ENCODE measurements at regions not wholly inside any gene's neighbourhood (a gene's known extent, or its start where the extent isn't known, plus 50 kb on each side); places are given as distances from the start of the nearest gene placed in this dataset.
"Not testable (repeated sequence)": the region's sequence is repeated elsewhere in the genome, so short reads cannot be mapped to it uniquely, and the experiment has no call there.

DNA sequence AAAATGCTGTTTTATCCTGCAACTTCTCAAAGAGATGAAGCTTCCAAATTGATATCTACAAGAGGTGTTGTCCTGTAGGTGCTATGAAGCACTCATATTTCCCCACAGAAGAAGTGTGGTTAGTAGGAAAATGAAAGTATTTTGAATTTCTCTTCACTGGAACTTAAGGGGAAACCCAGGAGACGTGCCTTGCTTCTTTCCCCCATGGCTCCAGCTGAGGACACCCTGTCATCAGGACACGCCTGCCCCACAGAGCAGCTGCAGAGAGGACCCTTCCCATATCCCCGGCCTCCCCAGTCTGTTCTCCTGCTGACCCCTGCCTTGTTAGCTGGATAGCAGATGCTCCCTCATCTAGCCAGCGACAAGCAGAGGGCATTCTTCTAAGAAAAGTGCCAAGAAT lies 371.3 kb downstream of the COG6 start:
- in situ Hi-C loops (cut with HindIII; ENCODE audit: low sequenced_read_pairs), result loop anchor here (10.0 kb wide), 1 partner anchor 238 kb away; no protein-coding TSS in a partner anchor

- in situ Hi-C loops (cut with HindIII; ENCODE audit: low sequenced_read_pairs), result loop anchor here (10.0 kb wide), 1 partner anchor 236 kb away; no protein-coding TSS in a partner anchor
Measured at GRCh38 chr13:40028446-40028845, 373.0 kb downstream of the COG6 start.

GRCh38 chr13:40031031-40031430 lies 375.6 kb downstream of the COG6 start:
- in situ Hi-C loops (cut with HindIII; ENCODE audit: low sequenced_read_pairs), result no loop called here

DNA sequence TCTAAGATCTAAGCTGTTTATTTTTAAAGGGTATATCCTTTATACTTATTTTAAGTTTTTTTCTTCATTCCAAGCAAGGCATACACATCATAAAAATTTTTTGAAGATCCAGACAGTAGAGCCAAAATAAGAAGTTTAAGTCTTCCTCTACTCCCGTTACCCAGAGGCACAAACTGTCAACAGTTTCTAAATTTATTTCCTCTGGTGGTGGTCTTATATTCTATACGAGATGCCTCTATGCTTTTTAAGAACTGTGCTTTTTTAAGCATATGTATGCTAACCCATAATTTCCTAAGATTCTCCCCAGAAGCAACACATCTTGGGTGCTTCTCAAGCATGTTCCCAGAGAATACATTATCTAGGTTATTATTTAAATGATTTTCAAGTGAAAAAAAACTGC lies 383.6 kb downstream of the COG6 start:
- in situ Hi-C loops (cut with HindIII; ENCODE audit: low sequenced_read_pairs), result no loop called here

GRCh38 chr13:40042991-40043390 lies 387.5 kb downstream of the COG6 start:
- in situ Hi-C loops (cut with HindIII; ENCODE audit: low sequenced_read_pairs), result no loop called here

DNA sequence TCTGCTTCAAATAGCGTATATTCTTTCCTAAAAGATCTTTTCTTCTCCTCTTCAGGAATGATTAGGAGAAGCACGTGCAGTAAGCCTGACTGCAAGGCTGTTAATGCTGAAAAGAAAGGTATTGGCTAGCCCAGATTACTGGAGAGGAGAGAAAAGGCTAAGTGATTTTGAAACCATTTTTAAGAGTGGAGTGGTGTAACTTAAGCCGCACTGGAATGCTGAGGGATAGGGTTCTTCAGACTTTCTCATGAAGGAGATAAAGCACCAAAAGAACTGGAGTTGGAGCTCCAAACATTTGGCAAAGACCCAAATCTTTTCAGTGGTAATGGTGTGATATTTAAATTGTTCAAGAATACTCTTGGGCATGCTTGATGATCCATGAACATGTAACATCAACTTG lies 388.3 kb downstream of the COG6 start:
- in situ Hi-C loops (cut with HindIII; ENCODE audit: low sequenced_read_pairs), result no loop called here

DNA sequence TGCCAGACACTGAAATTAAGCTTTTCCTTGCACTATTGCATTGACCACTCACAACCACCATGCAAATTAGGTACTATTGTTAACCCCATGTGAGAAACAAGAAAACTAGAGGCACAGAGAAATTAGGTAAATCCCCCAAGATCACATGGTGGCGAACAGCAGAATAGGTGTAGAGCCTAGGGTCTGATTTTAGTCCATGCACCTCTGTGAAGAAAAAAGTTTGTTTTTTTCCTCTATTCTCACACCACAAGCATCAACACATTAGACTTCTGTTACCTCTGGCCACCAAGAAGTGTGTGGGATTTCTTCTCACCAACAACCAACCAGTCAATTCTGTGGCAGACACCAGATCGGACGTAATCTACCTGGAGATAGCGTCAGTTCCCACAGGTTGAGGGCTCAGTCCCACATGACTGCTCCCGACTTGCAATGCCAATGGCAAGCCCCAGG lies 391.9 kb downstream of the COG6 start:
- in situ Hi-C loops (cut with HindIII; ENCODE audit: low sequenced_read_pairs), result no loop called here

GRCh38 chr13:40048551-40048950 lies 393.1 kb downstream of the COG6 start:
- in situ Hi-C loops (cut with HindIII; ENCODE audit: low sequenced_read_pairs), result no loop called here

DNA sequence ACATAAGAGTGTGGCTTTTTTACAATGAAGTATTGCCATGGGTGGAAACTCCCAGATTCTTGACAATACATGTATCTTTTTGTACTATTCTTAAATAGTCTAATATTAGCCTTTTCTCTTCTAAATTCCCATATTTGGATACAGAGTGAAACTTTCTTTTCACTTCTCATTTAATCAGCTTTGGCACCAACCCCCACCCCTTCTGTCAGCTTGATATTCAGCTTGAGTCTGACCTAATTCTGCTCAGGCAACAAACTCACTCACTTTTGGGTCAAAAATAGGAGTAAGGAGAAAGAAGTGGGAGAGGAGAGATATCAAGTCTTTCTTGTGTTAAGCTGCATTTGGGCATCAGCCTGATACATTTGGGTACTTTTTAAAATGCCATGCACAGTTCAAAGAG lies 397.5 kb downstream of the COG6 start:
- in situ Hi-C loops (cut with HindIII; ENCODE audit: low sequenced_read_pairs), result no loop called here

DNA sequence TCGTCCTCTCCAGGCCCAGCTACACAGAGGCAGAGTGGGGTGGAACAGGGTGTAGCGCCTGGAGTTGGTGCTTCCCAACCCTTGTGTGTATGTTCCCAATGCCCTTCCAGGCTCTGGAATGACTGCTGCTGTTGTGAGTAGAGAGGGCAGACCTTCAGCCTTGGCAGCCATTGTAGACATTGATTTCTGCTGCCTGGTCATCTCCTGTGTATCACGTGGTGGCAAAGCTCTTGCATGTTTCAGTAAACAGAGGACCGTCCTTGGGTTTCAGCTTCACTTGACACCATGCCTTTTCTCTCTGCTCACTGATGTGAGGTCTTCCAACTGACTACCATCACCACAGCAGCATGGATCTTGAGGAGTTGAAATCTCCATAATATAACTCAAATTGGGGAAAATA lies 397.9 kb downstream of the COG6 start:
- in situ Hi-C loops (cut with HindIII; ENCODE audit: low sequenced_read_pairs), result no loop called here

DNA sequence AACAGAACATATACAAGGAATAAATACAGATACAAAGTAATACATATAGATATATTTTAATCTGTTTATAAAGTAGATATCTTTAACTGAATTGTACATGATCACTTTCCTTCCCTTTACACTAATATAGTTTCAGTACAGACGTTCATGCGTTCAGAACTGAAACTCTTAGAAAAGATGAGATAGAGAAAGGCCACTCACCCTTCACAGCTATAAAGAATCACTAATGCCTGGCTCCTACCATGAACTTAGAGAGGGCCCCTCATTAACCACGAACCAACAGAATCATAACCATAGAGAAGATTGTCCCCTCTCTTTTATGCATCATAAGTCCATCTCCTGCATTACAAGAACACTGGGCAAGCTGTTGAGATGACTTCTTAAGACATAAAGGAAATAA lies 399.0 kb downstream of the COG6 start:
- in situ Hi-C loops (cut with HindIII; ENCODE audit: low sequenced_read_pairs), result not testable (repeated sequence)

GRCh38 chr13:40056898-40057619 lies 401.6 kb downstream of the COG6 start:
- in situ Hi-C loops (cut with HindIII; ENCODE audit: low sequenced_read_pairs), result no loop called here

GRCh38 chr13:40058757-40059236 lies 403.3 kb downstream of the COG6 start:
- in situ Hi-C loops (cut with HindIII; ENCODE audit: low sequenced_read_pairs), result no loop called here

GRCh38 chr13:40059540-40060232 lies 404.2 kb downstream of the COG6 start:
- in situ Hi-C loops (cut with HindIII; ENCODE audit: low sequenced_read_pairs), result no loop called here

DNA sequence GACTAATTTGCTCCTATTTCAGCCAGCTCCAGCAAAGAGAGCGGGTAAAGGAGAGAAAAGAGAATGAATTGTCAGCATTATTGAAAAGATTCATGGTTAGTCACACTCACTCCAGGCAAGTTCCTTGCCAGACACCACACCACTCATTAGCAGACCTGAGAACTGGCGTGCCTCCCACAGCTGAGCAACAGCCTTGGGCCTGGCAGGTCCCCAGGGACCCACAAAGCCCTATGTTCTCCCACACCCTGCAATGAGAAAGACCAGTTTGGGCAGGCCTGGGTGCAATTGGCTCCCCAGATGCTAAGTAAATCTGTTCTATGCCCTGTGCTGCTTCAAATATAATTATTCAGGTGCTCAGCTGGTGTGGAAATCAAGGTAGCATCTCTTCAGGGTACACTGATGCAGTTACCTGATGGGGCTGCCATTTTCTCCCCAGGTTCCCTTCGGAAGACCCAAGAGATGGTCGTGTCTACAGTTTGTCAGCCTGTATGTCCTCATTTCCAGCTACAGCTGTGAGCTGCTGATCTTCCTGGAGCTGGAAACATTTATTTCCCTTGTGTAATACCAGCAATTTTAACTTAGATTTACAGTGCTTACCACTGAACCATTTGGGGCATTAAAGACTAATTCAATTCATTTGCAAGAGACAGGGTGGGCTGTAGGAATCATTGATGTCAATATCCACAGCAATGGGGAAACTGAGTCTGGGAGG lies 405.0 kb downstream of the COG6 start:
- in situ Hi-C loops (cut with HindIII; ENCODE audit: low sequenced_read_pairs), result no loop called here

DNA sequence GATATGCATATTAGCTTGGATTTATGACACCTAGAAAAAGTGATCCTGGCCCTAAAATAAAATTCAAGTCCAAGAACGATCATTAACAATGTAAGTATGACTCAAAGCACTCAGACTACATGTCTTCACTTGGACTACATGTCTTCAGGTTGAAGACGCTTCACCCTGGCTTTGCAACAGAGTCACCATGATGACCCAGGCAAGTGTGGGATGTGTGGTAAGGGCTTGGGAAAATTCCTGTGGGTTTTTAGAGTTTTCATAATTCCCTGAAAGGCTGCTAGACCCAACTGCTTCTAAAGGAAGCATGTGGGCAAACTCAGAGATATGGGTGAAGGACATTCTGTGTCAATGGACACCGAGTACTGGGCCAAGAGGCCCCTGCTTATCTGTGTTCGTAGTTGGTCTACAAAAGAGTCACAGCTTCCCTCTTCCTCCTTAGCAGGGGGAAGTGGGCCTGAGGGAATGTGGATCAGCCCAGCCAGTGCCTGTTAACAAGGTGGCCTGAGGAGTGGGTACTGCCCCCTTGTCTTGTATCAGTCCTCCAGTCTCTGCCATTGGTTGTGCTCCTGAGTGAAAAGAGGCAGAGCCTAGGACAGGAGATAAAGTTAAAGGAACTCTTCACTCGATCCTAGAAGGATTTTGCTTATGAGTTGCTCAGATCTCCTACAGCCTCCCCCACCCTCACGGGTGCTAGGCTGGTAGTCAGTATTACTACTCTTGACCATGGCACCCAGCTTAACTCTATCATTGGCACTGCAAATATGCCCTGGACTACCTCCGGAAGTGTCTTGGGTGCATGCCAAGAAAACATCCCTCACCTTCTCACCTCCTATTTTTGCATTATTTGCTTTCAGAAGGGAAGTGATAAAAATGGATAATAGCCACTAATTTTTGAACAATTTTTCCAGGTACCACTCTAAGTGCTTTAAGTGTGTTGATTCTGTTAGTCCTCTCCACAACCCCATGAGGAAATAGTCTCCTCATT lies 406.3 kb downstream of the COG6 start:
- in situ Hi-C loops (cut with HindIII; ENCODE audit: low sequenced_read_pairs), result no loop called here

DNA sequence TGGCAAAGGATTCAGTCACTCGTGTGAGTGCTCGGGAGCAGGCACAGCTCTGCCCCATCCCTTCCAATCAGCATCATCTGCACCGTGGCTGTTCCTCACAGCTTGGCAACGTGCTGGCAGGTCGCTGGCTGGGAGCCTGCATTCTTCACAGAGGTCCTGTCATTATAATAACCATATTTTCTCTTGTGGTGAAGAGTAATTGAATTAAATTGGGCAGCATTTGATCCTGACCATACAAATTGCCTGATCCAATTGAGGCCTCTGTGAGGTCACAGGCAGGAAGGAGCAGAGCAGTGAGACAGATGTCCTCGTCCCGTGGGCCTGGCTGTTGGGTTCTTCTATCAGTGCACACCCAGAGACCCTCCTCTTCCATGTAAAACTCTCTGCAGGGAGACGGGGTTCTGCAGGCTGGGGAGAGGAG lies 407.8 kb downstream of the COG6 start:
- in situ Hi-C loops (cut with HindIII; ENCODE audit: low sequenced_read_pairs), result no loop called here

- in situ Hi-C loops (cut with HindIII; ENCODE audit: low sequenced_read_pairs), result no loop called here
Measured at GRCh38 chr13:40063703-40064102, 408.2 kb downstream of the COG6 start.

GRCh38 chr13:40064154-40065097 lies 409.0 kb downstream of the COG6 start:
- in situ Hi-C loops (cut with HindIII; ENCODE audit: low sequenced_read_pairs), result no loop called here
